HL-60 (cell line): ENCODE measurements at regions not wholly inside any gene's neighbourhood (a gene's known extent, or its start where the extent isn't known, plus 50 kb on each side); places are given as distances from the start of the nearest gene placed in this dataset.

Experiments used
- DNase-seq, 2 experiments: peaks; one replicate each; pipeline ENCODE4 v3.0.0-alpha.2; 2010 to 2020; ENCODE audit warnings: low read depth in 1 of 2, low spot score in 1 of 2
- H3K27ac ChIP-seq: fragments of 250-450 bp; sonication (Bioruptor Pico); replicated peaks from 2 replicates; pipeline ENCODE4 v1.5.1; 2020; ENCODE audit warnings: mild to moderate bottlenecking, moderate library complexity
- H3K27me3 ChIP-seq: fragments of 250-450 bp; sonication (Bioruptor Pico); 2 replicates; pipeline ENCODE4 v1.5.1; 2021; ENCODE audit warnings: mild to moderate bottlenecking, moderate library complexity; ENCODE audit not compliant: insufficient read depth, poor library complexity, severe bottlenecking
- H3K4me3 ChIP-seq: replicated peaks from 2 replicates; pipeline ENCODE4 v1.5.1; 2011; ENCODE audit warnings: mild to moderate bottlenecking, control low read depth, low read length; ENCODE audit not compliant: insufficient read depth
- CTCF ChIP-seq: IDR thresholded peaks from one replicate; pipeline ENCODE4 v1.5.1; 2011; ENCODE audit warnings: low read length, control low read depth, inconsistent platforms; ENCODE audit not compliant: insufficient read depth
- GABPA ChIP-seq: IDR thresholded peaks from 2 replicates; pipeline ENCODE4 v1.6.1; 2012; ENCODE audit warnings: low read depth
- POLR2AphosphoS5 ChIP-seq: IDR thresholded peaks from 2 replicates; pipeline ENCODE4 v1.6.1; 2012; ENCODE audit warnings: low read depth
- SPI1 ChIP-seq: IDR thresholded peaks from 2 replicates; pipeline ENCODE4 v1.6.1; 2012; ENCODE audit warnings: low read depth, mild to moderate bottlenecking, borderline replicate concordance
- TF ChIP-seq, protein P1 (sequence below): IDR thresholded peaks from 2 replicates; pipeline ENCODE4 v1.6.1; 2012; ENCODE audit warnings: low read depth; ENCODE audit not compliant: insufficient replicate concordance

DNA sequence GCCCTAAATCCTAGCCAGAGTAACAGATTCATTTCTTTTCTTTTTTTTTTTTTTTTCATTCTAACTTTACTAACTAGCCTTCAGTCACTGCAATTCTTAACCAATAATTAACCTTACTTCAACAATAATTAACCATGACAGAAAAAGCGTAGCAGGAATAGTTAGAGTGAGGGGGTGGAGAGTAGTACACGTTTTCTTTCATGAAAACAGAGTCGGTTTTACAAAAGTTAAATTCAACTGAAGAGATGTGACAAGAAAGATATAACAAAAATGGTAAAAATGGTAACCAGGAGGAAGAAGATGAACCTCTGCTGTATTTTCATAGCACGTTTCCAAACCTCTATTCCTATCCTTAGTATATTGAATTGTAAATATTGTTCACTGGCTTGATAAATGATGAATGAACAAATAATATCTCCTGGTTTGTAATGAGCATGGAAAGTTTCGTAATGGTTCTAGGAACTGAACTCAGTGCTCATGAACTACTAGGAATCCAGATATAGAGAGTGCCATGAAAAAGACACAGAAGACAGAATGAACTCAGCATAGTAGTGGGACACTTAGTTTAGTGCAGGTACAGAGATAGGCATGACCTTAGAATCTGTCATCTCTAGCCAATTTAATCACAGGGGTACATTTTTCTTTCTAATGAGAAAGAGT, 116.5 kb upstream of the ANO5 start:
- no peaks in the 10 kb centered on the region for H3K27me3 ChIP-seq
- no peak for DNase-seq
- H3K4me3 ChIP-seq, result no peak overlapping the region
- H3K27ac ChIP-seq, result no peak overlapping the region
- TF ChIP-seq, protein P1, sequence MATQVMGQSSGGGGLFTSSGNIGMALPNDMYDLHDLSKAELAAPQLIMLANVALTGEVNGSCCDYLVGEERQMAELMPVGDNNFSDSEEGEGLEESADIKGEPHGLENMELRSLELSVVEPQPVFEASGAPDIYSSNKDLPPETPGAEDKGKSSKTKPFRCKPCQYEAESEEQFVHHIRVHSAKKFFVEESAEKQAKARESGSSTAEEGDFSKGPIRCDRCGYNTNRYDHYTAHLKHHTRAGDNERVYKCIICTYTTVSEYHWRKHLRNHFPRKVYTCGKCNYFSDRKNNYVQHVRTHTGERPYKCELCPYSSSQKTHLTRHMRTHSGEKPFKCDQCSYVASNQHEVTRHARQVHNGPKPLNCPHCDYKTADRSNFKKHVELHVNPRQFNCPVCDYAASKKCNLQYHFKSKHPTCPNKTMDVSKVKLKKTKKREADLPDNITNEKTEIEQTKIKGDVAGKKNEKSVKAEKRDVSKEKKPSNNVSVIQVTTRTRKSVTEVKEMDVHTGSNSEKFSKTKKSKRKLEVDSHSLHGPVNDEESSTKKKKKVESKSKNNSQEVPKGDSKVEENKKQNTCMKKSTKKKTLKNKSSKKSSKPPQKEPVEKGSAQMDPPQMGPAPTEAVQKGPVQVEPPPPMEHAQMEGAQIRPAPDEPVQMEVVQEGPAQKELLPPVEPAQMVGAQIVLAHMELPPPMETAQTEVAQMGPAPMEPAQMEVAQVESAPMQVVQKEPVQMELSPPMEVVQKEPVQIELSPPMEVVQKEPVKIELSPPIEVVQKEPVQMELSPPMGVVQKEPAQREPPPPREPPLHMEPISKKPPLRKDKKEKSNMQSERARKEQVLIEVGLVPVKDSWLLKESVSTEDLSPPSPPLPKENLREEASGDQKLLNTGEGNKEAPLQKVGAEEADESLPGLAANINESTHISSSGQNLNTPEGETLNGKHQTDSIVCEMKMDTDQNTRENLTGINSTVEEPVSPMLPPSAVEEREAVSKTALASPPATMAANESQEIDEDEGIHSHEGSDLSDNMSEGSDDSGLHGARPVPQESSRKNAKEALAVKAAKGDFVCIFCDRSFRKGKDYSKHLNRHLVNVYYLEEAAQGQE, result no peak
- TF ChIP-seq POLR2AphosphoS5 (no peak), CTCF (no peak), SPI1 (no peak), GABPA (no peak)

GRCh38 chr11:22078063-22078462, 114.8 kb upstream of the ANO5 start:
- Histone ChIP-seq H3K4me3 (no peak overlapping the region), H3K27ac (no peak overlapping the region), H3K27me3 (no peaks in the 10 kb centered on the region)
- DNase-seq, result no peak
- TF ChIP-seq GABPA (no peak), POLR2AphosphoS5 (no peak), SPI1 (no peak), CTCF (no peak)
- TF ChIP-seq, protein P1, result no peak

DNA sequence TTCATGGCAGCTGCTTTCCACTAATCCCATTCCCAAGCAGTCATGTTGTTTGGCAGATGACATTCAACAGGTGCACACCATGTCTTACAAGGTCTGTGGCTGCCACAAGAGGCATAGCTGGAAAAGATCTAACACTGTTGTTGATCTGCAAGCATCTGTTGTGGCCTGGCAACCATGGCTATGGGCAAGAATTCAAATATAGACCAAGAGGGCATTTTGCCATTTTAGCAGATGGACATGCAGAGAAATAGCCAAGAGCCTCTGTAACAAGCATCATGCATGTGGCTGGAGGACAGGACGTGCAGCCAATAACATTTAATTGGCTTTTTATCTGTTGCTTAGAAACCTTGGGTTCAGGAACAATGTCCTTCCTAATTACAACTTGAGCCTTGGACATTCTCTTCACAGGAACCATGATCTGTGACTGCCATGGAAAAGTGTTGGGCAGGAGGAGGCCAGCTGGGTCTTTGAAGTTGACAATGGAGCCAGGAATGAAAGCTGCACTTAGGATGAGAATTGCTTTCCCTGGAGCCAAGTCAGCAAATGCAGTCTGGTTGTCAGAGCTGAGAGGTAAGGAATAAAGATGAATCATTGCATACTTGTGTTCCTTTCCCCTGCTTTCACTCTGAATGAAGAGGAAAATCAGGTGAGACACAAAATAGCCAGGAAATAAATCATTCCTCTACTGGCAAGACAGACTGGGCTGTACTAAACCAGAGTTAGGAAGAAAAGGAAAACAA, 113.6 kb upstream of the ANO5 start:
- Histone ChIP-seq H3K4me3 (no peak overlapping the region), H3K27ac (no peak overlapping the region), H3K27me3 (no peaks in the 10 kb centered on the region)
- no peak for DNase-seq
- TF ChIP-seq, protein P1, result no peak
- TF ChIP-seq GABPA (no peak), CTCF (no peak), SPI1 (no peak), POLR2AphosphoS5 (no peak)
